Hepatocyte (in vitro differentiated cells): ENCODE measurements at regions not wholly inside any gene's neighbourhood (a gene's known extent, or its start where the extent isn't known, plus 50 kb on each side); places are given as distances from the start of the nearest gene placed in this dataset.

ENCODE experiments used
- DNase-seq: peaks from one replicate; pipeline ENCODE4 v3.0.0-alpha.2; 2016; ENCODE audit warnings: low spot score
- H2AFZ ChIP-seq: fragments of 200-600 bp; sonication (generic); 2 replicates; pipeline ENCODE4 v1.6.0; 2016; ENCODE audit warnings: antibody characterized with exemption, mild to moderate bottlenecking
- H3K27ac ChIP-seq: fragments of 200-600 bp; sonication (generic); 2 replicates; pipeline ENCODE4 v1.5.1; 2016; ENCODE audit warnings: mild to moderate bottlenecking
- H3K27me3 ChIP-seq: fragments of 200-600 bp; sonication (generic); 2 replicates; pipeline ENCODE4 v1.6.1; 2016
- H3K36me3 ChIP-seq: fragments of 200-600 bp; sonication (generic); replicated peaks from 2 replicates; pipeline ENCODE4 v1.5.1; 2016; ENCODE audit warnings: low read depth; ENCODE audit not compliant: insufficient read depth
- H3K4me1 ChIP-seq: fragments of 200-600 bp; sonication (generic); 2 replicates; pipeline ENCODE4 v1.5.1; 2016; ENCODE audit warnings: mild to moderate bottlenecking, moderate library complexity; ENCODE audit not compliant: insufficient read depth
- H3K4me2 ChIP-seq: fragments of 200-600 bp; sonication (generic); 2 replicates; pipeline ENCODE4 v1.6.0; 2016
- H3K4me3 ChIP-seq: fragments of 200-600 bp; sonication (generic); 2 replicates; pipeline ENCODE4 v1.5.1; 2016; ENCODE audit warnings: mild to moderate bottlenecking
- H3K79me2 ChIP-seq: fragments of 200-600 bp; sonication (generic); 2 replicates; pipeline ENCODE4 v1.6.0; 2017; ENCODE audit warnings: mild to moderate bottlenecking
- H3K9me2 ChIP-seq: fragments of 200-600 bp; sonication (generic); replicated peaks from 2 replicates; pipeline ENCODE4 v1.6.0; 2017; ENCODE audit warnings: mild to moderate bottlenecking; ENCODE audit not compliant: insufficient read depth
- H3K9me3 ChIP-seq: fragments of 200-600 bp; sonication (generic); 2 replicates; pipeline ENCODE4 v1.5.1; 2016; ENCODE audit warnings: low read depth, mild to moderate bottlenecking
- H4K20me1 ChIP-seq: fragments of 200-600 bp; sonication (generic); 2 replicates; pipeline ENCODE4 v1.6.0; 2016; ENCODE audit warnings: mild to moderate bottlenecking; ENCODE audit not compliant: insufficient read depth, poor library complexity, severe bottlenecking
- EZH2 ChIP-seq: fragments of 200-600 bp; sonication (generic); IDR thresholded peaks from 2 replicates; pipeline ENCODE4 v1.6.1; 2016; ENCODE audit warnings: antibody characterized with exemption, mild to moderate bottlenecking, borderline replicate concordance
- EZH2phosphoT487 ChIP-seq: fragments of 200-600 bp; sonication (generic); IDR thresholded peaks from one replicate; pipeline ENCODE4 v1.6.1; 2018; ENCODE audit warnings: antibody characterized with exemption, mild to moderate bottlenecking, low read depth, moderate library complexity; ENCODE audit not compliant: unreplicated experiment, severe bottlenecking
- WGBS: methylation state at CpG from one replicate; pipeline ENCODE4 v1.1.6; 2016; ENCODE audit warnings: low lambda C conversion rate; ENCODE audit errors: missing lambda C conversion rate; 5-methylcytosine and 5-hydroxymethylcytosine counted together
- TF ChIP-seq, protein P1 (sequence below): fragments of 200-600 bp; sonication (generic); IDR thresholded peaks from 2 replicates; pipeline ENCODE4 v1.5.1; 2016; ENCODE audit warnings: antibody characterized with exemption, mild to moderate bottlenecking; ENCODE audit not compliant: poor library complexity

DNA sequence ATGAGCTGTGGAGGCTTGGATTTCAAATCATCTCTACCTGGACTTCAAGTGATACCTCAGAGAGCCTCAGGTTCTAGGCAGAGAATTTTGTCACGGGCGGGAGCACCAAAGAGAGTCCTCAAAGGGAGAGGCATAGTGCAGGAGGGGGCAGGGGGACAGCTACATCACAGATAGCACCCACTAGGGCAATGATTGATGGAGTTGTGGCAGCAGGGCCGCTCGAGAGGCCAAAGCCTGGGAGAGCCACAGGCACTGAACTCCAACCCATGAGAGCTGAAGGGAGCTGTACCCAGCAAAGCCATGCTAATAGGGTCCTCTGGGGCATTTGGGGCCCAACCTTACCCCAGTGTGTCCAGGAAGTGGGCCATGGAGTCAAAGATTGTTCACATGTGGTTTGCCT, 232.0 kb upstream of the PCDH15 start:
- no peaks in the 10 kb centered on the region for H3K4me1 ChIP-seq
- H3K27me3 ChIP-seq, result no peaks in the 10 kb centered on the region
- 92% methylated on average over 4 of the region's 4 CpGs for WGBS
- no peak overlapping the region for H3K4me3 ChIP-seq
- no peak overlapping the region for H2AFZ ChIP-seq
- H3K27ac ChIP-seq, result no peak overlapping the region
- no peak for TF ChIP-seq EZH2
- TF ChIP-seq, protein P1, sequence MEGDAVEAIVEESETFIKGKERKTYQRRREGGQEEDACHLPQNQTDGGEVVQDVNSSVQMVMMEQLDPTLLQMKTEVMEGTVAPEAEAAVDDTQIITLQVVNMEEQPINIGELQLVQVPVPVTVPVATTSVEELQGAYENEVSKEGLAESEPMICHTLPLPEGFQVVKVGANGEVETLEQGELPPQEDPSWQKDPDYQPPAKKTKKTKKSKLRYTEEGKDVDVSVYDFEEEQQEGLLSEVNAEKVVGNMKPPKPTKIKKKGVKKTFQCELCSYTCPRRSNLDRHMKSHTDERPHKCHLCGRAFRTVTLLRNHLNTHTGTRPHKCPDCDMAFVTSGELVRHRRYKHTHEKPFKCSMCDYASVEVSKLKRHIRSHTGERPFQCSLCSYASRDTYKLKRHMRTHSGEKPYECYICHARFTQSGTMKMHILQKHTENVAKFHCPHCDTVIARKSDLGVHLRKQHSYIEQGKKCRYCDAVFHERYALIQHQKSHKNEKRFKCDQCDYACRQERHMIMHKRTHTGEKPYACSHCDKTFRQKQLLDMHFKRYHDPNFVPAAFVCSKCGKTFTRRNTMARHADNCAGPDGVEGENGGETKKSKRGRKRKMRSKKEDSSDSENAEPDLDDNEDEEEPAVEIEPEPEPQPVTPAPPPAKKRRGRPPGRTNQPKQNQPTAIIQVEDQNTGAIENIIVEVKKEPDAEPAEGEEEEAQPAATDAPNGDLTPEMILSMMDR, result no peak
- TF ChIP-seq EZH2phosphoT487, result no peak
- no peaks in the 10 kb centered on the region for H4K20me1 ChIP-seq
- DNase-seq, result no peak
- no peaks in the 10 kb centered on the region for H3K79me2 ChIP-seq
- H3K9me2 ChIP-seq, result no peaks in the 10 kb centered on the region
- H3K4me2 ChIP-seq, result no peak overlapping the region
- H3K9me3 ChIP-seq, result no peaks in the 10 kb centered on the region
- H3K36me3 ChIP-seq, result no peaks in the 10 kb centered on the region

DNA sequence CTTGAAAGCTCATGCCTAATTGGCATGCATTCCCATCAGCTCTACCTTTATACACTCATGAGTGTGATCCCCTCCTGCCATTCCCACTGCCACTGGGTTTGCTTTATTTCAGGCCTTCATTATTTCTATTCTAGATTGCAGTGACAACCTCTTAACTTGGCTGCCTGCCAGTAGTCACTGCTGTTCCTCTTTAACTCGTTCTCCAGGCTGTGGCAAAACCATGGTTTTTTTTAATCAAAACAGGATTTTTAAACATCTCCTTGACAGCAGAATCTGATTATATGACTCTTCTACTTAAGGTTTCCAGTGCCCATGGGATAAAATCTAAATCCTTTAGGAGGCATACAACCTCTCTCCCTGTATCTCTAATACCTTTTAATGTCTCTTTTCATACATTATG, 223.7 kb upstream of the PCDH15 start:
- Histone ChIP-seq H3K4me1 (no peaks in the 10 kb centered on the region), H4K20me1 (no peaks in the 10 kb centered on the region), H3K27me3 (no peaks in the 10 kb centered on the region), H2AFZ (no peak overlapping the region), H3K4me3 (no peak overlapping the region), H3K9me3 (no peaks in the 10 kb centered on the region), H3K27ac (no peak overlapping the region), H3K36me3 (no peaks in the 10 kb centered on the region), H3K4me2 (no peak overlapping the region), H3K9me2 (no peaks in the 10 kb centered on the region), H3K79me2 (no peaks in the 10 kb centered on the region)
- peak; percentile 8 for DNase-seq
- no peak for TF ChIP-seq EZH2phosphoT487
- TF ChIP-seq, protein P1, result no peak
- no peak for TF ChIP-seq EZH2
- 27% methylated on average over 1 of the region's 1 CpG for WGBS

DNA sequence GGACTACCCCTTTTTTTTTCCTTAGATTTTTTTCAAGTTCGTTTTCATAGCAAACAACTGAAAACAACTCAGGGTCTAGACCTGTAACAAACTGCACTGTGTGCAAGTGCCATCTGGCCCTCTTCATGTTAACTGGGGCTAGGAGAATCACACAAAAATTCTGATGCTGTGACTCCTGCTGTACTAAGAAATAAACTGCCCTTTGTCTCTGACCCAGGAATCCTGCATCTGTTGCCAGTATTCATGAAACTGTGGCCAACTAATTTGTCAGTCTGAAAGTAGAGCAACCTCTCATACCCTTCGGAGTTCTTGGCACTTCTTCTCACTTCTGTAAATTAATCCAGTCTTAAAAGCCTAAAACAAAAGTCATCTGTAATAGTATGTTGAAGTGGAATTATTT, 218.4 kb upstream of the PCDH15 start:
- Histone ChIP-seq H3K27ac (no peak overlapping the region), H2AFZ (no peak overlapping the region), H3K9me2 (no peaks in the 10 kb centered on the region), H3K4me2 (no peak overlapping the region), H3K9me3 (no peaks in the 10 kb centered on the region), H3K4me3 (no peak overlapping the region), H3K79me2 (no peaks in the 10 kb centered on the region), H3K36me3 (no peaks in the 10 kb centered on the region), H3K4me1 (no peaks in the 10 kb centered on the region), H3K27me3 (no peaks in the 10 kb centered on the region), H4K20me1 (no peaks in the 10 kb centered on the region)
- DNase-seq, result no peak
- no peak for TF ChIP-seq EZH2phosphoT487
- TF ChIP-seq EZH2, result no peak
- TF ChIP-seq, protein P1, result no peak
- 36% methylated on average over 2 of the region's 2 CpGs for WGBS

DNA sequence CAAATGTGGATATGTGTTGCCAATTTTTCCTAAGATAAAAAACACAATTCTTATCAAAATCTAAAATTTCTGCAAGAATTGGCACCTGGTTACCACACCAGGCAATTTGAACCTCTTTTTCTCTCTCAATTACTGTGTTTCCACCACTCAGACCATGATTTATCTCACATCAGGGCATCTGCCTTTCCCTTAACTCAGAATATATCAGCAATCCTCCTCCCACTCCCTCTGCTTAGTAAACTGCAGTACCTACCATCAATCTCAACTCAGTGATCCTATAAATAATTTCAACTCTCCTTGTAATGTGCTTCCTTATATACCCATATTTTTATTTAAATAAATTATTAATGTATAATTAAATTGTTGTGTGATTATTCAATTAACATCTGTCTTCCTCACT, 212.3 kb upstream of the PCDH15 start:
- TF ChIP-seq, protein P1, result no peak
- TF ChIP-seq EZH2phosphoT487 (no peak), EZH2 (no peak)

More for the DNA sequence above, 212.3 kb upstream of the PCDH15 start:
- Histone ChIP-seq H3K4me3 (no peak overlapping the region), H3K27ac (no peak overlapping the region), H3K9me2 (no peaks in the 10 kb centered on the region), H3K79me2 (no peaks in the 10 kb centered on the region), H3K4me2 (no peak overlapping the region), H3K27me3 (no peaks in the 10 kb centered on the region), H3K9me3 (no peaks in the 10 kb centered on the region), H4K20me1 (no peaks in the 10 kb centered on the region), H3K36me3 (no peaks in the 10 kb centered on the region), H2AFZ (no peak overlapping the region), H3K4me1 (no peaks in the 10 kb centered on the region)
- DNase-seq, result no peak
